Vagina (tissue), 2 donors: ENCODE measurements at regions not wholly inside any gene's neighbourhood (a gene's known extent, or its start where the extent isn't known, plus 50 kb on each side); places are given as distances from the start of the nearest gene placed in this dataset.

Experiments used
- POLR2A ChIP-seq, 2 donors: fragments of 450-650 bp; IDR thresholded peaks; one replicate each; pipeline ENCODE4 v1.6.1; 2017; ENCODE audit warnings: antibody characterized with exemption in 2 of 2, mild to moderate bottlenecking in 2 of 2, moderate library complexity in 2 of 2
- TF ChIP-seq, protein P1 (sequence below), 3 experiments: fragments of 450-650 bp in 2 of 3; fragments of 200-600 bp in 1 of 3; sonication (generic) in 1 of 3; IDR thresholded peaks; one replicate each; pipeline ENCODE4 v1.5.1; 2017 to 2019; ENCODE audit warnings: antibody characterized with exemption in 3 of 3, mild to moderate bottlenecking in 2 of 3, moderate library complexity in 2 of 3

DNA sequence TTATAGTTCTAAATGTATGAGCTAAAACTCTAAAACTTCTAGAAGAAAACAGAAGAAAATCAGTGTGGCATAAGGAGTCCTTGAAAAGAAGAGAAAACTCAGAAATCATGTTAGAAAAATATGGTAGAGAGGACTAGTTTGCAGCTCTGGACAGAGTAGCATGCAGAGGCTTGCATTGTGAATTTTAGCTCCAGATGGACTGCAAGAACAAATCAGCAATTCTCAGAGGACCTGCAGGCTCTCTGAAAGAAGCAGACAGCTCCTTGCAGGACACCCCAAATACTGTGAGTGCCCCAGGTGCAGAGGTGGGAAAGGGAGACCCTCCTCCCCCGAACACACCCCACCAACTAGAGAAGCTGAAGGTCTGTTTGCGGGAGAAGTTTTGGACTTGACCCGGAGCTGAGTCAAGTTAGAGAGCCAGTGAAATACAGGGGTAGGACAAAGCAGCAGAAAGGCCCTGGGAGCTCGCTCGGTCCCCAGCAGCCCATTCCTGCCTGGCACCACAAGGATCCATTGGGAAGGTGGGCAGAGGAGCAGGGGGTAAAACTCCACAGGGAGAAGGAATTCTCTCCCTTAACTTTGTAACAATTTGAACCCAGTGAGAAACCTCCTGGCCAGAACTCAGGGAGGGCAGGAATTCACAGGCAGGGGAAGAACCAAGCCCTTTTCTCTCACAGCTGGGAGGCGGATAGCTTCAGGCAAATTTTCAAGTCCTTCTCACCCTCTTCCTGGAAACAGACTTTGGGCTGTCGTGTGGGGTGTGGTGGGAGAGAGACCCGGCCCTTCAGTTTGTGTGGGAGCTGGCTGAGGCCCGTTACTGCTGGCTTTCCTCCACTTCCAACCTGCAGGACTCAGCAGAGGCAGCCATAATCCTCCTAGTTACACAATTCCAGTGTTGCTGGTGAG lies 216.2 kb upstream of the SLC35G4 start:
- TF ChIP-seq, protein P1, sequence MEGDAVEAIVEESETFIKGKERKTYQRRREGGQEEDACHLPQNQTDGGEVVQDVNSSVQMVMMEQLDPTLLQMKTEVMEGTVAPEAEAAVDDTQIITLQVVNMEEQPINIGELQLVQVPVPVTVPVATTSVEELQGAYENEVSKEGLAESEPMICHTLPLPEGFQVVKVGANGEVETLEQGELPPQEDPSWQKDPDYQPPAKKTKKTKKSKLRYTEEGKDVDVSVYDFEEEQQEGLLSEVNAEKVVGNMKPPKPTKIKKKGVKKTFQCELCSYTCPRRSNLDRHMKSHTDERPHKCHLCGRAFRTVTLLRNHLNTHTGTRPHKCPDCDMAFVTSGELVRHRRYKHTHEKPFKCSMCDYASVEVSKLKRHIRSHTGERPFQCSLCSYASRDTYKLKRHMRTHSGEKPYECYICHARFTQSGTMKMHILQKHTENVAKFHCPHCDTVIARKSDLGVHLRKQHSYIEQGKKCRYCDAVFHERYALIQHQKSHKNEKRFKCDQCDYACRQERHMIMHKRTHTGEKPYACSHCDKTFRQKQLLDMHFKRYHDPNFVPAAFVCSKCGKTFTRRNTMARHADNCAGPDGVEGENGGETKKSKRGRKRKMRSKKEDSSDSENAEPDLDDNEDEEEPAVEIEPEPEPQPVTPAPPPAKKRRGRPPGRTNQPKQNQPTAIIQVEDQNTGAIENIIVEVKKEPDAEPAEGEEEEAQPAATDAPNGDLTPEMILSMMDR (IDR thresholded peaks at IDR 0.05): no peak
- no peak for TF ChIP-seq POLR2A (IDR thresholded peaks at IDR 0.05)
